Kidney capillary endothelial cell (primary cell): ENCODE measurements at regions not wholly inside any gene's neighbourhood (a gene's known extent, or its start where the extent isn't known, plus 50 kb on each side); places are given as distances from the start of the nearest gene placed in this dataset.
"Not testable (repeated sequence)": the region's sequence is repeated elsewhere in the genome, so short reads cannot be mapped to it uniquely, and the experiment has no call there.

Experiments used
- DNase-seq: peaks from one replicate; pipeline ENCODE4 v3.0.0-alpha.2; 2018; ENCODE audit warnings: low spot score

DNA sequence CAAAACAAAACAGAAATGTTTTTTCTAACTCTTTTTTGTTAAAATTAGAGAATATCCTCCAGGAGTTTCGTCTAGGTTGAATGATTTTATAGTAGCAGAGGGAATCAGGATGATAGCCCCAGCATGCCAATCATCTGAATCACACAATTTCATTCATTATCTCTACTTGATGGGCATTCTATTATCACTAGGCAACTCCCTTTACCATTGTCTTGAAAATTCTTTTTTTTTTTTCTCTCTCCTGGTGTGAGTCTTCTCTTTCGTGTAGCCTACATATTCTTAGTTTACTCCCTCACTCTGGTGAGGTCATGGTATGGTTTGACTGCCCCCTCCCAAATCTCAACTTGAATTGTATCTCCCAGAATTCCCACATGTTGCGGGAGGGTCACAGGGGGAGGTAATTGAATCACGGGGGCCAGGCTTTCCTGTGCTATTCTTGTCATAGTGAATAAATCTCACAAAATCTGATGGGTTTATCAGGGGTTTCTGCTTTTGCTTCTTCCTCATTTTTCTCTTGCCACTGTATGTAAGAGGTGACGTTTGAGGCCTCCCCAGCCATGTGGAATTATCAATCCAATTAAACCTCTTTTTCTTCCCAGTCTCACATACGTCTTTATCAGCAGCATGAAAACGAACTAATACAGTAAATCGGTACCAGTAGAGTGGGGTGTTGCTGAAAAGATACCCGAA is 105.0 kb downstream of the OTUD1 start:
- DNase-seq = no peak

DNA sequence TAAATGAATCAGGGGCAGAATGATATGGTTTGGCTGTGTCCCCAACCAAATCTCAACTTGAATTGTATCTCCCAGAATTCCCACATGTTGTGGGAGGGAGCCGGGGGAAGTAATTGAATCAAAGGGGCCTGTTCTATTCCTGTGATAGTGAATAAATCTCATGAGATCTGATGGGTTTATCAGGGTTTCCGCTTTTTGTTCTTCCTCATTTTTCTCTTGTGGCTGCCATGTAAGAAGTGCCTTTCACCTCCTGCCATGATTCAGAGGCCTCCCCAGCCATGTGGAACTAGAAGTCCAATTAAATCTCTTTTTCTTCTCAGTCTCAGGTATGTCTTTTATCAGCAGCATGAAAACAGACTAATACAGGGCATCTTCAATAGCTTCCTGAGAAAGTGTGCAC is 107.0 kb downstream of the OTUD1 start:
- DNase-seq = not testable (repeated sequence)

DNA sequence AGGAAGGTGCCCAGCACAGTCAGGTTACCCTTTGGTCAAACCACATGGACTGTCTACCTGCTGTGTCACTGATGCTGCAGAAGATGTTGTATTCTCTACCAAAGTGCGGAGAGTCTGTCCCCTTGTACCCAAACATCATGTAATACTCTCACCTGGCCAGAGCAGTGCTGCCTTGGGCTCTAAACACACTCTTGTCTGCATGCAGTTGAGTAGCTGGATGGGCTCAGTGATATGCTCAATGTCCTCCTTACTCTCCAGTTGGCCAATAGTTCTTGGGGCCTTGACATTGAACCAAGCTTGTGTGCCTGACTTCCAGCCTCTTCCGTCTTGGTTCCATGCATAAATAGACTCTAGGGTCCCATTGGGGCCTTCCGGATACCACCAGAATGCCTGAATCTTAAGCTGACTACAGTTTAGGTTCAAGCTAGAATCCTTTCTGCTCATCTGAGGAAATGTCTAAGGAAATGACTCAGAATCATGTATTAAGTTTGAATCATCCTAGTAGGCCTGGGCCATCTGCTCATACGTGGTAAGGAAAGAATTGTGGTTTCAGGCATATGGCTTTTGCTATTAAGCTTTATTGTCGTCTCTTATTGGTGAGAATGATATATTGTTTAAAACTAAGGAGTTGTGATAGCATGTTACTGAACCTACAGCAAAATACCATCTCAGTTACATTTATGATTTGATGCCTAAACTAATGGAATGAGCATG is 118.0 kb downstream of the OTUD1 start:
- peak; percentile 76 for DNase-seq

DNA sequence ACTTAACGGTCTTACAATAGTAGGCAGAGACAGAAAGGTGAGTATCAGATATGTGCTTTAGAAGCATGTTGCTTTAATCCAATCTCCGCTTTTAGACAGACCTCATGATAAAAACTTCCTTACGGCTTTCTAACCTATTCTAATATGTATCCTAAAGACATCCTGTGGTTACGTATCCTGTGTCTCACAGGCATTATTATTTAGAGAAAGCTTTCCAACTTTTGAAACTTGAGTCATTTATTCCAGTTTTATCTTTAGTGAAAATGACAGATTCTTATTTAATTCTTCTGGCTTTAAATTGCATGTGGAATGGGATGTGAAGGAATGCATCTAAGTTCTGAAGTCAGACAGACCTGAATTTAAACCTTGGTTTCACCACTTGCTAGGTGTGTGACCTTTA is 118.9 kb downstream of the OTUD1 start:
- DNase-seq = no peak

DNA sequence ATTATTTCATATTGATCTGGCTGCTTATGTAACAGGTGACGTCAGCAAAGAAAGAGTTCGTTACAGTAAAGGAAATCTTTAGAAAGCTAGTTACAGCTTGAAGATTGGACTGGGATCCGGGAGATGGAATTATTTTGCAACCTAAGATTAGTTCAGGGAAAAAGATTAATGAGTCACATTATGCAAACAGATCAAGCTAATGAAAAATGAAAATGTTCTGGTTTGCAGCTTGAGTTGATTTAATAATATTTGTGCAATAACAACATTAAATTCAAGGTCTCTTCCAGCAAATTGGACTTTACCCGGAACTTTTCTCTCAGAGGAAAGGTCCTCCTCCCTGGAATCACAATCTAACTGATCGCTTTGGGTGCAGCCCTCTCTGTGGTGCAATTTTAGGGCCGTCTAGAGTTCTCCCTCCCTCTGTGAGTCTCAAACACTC is 119.5 kb downstream of the OTUD1 start:
- DNase-seq = no peak

DNA sequence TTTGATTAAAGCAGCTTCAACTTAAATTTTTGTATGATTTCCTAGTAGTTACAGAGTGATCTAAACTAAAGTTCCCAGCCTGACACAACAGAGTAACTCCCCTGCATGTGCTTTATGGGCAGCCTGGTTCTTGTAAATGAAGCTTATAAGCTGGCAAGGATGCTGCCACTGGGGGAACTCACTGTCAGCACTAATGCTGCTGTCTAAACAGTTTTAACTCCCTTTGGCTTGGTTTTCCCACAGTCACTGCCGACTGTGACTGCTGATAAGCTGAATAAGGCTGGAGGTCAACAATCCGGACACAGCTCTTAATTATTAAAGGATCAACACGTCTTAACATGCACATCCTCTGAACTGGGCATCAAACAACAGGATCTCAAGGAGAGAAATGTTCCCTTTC is 130.1 kb downstream of the OTUD1 start:
- no peak for DNase-seq

DNA sequence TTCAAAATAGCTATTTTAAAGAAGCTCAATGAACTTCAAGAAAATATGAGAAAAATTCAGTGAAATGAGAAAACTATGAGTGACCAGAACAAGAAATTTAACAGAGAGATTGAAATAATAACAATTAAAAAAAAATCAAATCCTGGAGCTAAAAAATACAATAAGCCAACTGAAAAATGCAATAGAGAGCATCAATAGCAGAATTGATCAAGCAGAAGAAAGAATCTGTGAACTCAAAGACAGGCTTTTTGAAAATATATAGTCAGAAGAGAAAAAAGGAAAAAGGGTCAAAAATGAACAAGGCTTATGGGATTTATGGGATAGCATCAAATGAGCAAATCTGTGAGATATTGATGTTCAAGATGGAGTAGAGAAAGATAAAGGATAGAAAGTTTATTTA is 133.0 kb downstream of the OTUD1 start:
- no peak for DNase-seq

DNA sequence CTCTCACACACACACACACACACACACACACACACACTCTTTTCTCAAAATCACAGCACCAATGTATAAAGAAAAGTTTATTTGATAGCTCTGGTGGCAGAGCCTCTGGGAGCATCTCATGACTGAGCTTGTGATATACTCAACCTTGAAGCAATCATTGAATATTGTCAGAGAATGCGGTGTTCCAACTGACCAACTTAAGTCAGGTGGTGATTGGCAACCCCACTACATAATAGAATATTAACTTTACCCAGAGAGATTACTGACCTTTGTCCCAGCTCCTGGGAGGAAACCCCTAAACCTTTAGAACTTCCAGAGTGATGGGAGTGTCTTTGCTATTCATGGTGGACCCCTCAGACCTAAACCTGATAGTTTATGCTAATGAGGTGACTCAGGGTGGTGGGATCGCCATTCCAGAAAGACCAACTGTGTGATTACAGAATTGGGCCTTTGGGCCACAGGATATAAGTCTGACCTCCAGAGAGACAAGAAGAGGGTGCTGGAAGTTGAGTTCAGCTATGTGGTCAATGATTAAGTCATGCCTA is 143.1 kb downstream of the OTUD1 start:
- DNase-seq = no peak

DNA sequence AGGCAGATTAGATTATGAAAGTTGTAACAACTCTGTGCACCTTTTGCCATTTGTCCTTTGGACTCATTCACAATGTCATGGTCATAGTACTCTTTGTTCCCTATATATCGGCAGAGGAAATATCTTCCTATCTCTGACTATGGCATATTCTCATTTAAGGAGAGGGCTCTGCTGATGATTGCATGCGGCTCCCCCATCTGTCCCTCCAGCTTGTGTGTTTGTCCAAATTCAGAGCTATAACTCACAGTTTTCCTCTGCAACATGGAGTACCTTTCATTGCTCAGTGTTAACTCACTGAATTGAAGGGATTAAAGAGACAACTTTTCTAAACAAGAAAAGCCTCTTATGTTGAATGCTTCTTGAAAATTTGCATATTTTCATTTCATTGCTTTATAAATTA is 145.5 kb downstream of the OTUD1 start:
- no peak for DNase-seq

DNA sequence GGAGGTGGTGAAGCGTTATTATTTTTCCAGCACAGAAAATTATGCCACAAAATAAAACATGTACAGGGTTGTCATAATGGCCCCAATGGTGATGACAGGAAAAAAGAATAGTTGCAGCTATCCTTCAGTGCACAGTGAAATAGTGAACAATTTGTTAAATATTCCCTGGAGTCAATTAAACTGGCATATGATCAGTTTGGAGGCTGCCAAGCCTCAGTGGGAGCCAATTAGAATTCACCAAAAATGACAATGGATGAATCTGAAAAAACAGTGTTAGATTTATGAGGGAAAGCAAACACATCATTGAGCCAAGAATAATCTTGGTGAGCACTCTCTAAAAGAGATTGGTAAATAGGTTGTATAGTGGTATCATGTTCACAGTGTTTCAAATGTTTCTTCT is 146.3 kb downstream of the OTUD1 start:
- no peak for DNase-seq

DNA sequence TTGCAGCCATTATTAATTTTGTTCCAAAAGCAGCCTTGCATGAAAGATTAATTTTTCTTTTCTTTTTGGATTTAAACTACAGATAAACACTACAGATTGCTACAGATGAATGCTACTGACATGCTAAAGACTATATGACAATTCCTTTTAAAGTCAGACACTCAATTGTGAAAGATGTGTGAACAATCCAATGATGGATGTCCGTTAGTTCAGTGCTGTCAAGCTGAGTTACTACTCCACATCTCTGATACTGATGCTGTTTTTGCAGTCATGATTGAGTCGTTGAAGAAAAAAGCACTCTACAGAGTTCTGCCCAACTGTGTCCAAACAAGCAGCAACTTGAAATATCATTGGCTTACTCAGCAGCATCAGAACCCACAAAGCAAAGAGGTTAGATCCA is 146.8 kb downstream of the OTUD1 start:
- no peak for DNase-seq

DNA sequence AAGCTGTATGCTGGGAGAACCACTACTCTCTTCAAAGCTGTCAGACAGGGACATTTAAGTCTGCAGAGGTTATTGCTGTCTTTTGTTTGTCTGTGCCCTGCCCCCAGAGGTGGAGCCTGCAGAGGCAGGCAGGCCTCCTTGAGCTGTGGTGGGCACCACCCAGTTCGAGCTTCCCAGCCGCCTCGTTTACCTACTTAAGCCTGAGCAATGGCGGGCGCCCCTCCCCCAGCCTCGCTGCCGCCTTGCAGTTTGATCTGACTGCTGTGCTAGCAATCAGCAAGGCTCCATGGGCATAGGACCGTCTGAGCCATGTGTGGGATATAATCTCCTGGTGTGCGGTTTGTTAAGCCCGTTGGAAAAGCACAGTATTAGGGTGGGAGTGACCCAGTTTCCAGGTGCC is 156.4 kb downstream of the OTUD1 start:
- DNase-seq = not testable (repeated sequence)

DNA sequence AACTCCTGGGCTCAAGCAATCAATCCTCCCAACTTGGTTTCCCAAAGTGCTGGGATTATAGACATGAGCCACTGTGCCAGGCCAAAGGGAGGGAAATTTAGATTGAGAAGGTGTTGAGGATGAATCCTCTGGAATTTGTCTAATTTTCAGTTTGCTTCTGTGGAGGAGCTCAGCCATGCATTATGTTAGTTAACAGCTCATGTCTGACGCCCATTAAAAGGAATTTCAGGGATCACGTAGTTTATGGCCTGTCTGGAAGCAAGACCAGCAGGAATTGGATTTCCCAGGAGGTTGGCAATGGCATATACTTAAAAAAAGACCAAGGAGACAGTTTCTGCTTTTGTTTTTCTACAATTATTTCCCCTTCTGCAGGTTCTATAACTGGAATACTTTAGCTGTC is 165.7 kb downstream of the OTUD1 start:
- DNase-seq = no peak

DNA sequence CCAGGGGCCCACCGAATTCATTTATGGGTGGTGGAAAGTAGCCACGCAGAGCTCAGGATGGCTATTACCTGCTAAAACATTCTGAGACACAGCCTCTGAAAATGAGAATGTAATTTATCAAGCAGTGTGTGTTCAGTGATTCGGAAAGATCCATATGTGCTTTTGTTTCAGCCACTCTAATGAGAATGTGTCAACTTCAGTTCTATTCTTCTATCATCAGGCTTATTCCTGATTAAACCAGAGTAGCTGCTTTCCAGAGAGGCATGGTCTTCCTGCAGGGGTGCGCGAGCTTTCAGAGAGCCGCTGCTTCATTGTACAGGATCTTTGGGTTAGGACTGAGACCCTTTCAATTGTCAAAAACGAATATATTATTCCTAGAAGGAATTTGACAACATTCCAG is 167.6 kb downstream of the OTUD1 start:
- no peak for DNase-seq

DNA sequence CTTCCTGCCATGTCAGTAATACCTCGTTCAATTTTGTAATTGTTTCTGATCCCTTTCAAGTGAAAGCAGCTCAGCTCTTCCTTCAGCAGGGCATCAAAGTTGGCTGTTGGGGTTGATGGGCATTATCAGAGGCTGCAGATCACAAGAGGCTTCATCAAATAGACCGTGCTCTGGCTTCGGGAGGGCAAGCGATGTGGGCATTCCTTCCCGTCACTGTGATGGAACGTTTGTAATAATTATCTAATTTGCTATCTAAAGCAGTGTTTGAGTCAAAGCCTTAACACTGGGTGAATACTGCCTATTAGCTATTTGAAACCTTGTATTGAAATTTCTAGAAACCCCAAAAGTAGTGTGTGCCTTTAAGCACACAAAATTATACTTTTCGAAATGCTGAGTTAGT is 170.1 kb downstream of the OTUD1 start:
- DNase-seq = no peak

DNA sequence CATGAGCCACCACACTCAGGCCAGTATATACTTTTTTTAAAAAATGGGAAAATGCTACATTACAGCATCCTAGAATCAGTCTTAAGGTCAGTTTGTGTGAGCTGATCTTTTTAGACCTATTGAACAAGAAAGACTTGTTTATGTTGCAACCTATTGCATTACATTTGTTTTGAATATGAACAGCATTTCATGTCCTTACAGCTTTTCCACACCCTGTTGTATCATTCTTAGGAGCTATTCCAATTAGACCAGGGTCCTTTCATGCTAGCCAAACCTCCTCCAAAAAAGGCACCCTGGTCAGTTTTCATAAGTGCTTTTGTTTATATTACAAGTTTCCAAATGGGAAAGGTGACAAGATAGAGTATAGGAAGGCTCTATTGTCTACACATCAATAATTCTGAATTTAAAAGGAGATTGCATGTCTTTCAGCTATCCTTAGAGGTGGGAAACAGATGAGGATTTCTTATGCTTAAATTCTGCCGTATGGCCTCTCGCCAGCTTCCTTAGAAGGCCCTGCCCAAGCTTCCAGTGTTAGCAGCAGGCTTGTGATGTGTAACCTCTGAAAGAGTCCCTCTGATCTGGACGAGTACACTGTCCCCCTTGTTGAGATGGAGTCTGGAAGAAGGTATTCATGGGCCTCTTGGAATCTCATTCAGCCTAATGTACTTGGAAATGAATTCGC is 171.9 kb downstream of the OTUD1 start:
- no peak for DNase-seq

DNA sequence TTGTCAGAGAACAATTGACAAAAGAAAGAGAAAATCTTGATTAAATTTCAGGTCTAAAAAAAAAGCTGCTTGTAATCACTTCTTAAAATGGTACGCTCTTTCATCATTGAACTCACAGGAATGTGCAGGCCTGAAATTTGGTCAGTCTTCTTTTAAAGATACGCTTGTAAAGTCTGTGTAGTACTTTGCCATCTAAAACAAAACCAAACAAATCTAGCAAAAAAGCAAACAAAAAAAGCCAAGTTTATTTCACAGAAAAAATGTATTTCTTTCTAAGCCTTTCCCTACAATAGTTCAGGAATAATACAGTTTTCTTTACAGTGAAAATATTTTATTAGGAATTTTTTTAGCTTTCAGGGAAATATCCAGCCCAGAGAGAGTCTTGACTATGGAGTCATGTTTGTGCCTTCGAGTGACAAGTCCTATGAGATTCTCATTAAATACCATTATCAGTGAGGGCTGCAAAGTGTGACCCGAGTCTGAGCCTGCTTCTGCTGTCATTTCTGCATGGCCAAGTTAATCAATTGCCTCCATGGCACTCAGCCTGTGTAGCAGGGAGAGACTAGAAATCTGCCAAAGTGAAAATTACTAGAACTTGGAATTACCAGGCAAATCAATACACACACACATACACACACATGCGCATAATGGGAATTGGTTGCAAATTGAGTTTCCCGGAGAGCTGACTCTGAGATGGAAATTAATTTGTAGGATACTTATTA is 172.6 kb downstream of the OTUD1 start:
- no peak for DNase-seq

DNA sequence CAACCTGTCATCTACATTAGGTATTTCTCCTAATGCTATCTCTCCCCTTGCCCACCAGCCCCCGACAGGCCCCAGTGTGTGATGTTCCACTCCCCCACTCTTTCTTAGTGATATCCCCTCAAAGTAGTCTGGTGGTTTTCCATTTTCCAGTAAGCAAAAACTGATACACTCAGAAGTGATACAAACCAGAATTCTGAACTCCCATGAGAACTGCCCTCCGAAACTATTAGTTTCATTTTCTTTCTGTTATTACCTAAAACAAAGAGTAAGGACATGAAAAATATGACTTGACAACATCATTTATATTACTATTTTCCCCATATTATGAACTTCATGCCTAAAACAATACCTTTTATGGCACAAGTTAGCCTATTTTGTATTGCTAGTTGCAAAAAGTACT is 175.0 kb downstream of the OTUD1 start:
- DNase-seq = no peak

DNA sequence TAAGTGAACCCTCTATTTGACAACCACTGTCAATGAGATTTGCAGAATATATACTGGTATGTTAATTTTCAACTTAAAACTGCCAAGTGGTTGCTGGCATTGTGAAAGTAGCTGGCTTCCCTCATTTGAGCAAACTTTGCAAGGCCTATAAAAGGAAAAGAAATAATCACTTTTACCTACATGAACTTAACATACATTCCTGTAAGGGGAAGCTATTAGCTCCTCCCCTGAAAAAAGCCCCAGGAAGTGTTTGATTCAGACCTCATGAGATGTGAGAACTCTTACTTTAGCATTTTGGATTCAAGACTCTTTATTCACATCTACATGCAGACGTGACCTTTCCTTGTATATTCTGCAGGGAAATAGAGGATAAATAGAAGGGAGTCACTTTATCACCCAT is 175.6 kb downstream of the OTUD1 start:
- DNase-seq = no peak

DNA sequence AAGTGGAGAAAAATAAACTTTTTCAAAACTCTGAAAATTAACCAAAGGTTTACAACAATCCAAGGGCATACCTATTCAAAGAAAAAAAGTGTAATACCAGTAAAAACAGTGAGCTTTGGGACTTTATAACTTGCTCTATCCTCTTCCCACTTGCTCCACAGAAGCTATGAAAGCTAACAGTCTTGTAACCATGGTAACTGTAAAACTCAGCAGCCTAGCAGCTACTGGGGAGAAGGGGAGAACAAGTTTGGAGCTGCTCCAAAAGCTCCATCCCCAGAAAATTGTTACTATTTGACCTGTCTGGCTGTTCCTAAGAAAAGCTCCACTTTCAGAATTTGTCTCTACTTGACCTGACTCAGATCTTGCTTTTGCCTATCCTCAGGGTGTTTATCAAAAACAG is 191.5 kb downstream of the OTUD1 start:
- DNase-seq = no peak

DNA sequence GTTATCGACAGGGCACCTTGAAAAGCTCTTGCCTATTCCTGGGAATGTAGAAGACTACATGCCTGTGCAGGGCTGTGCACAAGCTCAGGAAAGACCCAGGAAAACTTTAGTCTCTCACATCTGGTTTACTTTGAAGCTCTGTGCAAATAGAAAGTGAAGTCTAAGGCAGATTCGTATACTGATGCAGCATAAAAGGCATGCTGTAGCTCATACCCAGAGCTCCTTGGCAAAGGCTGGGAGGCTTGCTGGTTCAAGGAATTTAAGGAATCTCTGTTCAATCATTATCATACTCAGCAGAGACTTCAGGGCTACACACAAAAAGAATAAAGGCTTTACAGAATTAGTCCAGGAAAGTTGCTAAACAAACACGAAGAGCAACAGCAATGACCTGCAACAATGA is 192.0 kb downstream of the OTUD1 start:
- DNase-seq = no peak

DNA sequence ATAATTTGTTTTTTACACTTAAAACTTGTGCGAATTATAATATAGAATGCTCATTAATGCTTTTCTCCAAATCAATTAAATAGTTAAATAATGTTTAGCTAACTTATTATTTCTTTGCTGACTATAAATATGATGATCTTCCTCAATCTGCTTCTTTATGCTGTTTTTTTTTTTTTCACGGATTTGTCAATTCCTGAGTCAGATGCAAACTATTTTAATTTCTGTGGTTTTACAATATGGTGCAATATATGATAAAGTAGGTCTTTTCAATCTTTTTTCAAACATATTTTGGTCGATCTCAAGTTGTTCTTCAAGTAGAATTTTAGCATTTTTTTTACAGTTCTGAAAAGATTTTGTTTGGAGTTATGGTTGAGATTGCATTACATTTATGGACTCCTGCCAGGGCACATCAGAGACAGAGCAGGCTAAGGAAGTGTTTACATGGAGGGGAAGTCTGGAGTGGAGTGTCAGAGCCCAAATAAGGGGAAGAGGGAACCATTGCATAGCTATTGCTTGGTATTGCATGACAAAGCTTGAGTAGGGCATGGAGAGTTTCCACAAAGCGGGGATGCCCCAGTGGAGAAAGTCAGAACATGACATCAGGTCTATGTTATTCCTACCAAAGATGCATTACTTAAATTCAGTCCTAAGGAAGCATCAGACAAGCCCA is 204.4 kb downstream of the OTUD1 start:
- DNase-seq = no peak
